ENCODE measurements at regions not wholly inside any gene's neighbourhood (a gene's known extent, or its start where the extent isn't known, plus 50 kb on each side); places are given as distances from the start of the nearest gene placed in this dataset.

DNA sequence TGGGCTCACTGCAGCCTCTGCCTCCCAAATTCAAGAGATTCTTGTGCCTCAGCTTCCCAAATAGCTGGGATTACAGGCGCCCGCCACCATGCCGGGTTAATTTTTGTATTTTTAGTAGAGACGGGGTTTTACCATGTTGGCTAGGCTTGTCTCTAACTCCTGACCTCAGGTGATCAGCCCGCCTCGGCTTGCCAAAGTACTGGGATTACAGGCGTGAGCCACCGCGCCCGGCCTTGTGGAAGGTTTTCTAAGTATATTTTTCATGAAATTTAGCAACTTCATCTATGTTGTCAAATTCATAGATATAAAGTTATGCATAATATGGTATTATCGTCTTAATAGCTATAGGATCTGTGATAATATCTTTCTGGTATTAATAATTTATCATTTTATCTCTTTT, 275.6 kb upstream of the GRM7 start:
- Histone ChIP-seq H3K27me3 (no peaks in the 10 kb centered on the region), H3K4me3 (no peak overlapping the region), H3K27ac (no peak overlapping the region), H3K9me3 (peaks cover 0 to 6% (median 0%) of the 10 kb centered on the region in 12 donors), H3K36me3 (no peaks in the 10 kb centered on the region), H3K4me1 (no peaks in the 10 kb centered on the region)
- DNase-seq: no peak
- TF ChIP-seq, protein P1, sequence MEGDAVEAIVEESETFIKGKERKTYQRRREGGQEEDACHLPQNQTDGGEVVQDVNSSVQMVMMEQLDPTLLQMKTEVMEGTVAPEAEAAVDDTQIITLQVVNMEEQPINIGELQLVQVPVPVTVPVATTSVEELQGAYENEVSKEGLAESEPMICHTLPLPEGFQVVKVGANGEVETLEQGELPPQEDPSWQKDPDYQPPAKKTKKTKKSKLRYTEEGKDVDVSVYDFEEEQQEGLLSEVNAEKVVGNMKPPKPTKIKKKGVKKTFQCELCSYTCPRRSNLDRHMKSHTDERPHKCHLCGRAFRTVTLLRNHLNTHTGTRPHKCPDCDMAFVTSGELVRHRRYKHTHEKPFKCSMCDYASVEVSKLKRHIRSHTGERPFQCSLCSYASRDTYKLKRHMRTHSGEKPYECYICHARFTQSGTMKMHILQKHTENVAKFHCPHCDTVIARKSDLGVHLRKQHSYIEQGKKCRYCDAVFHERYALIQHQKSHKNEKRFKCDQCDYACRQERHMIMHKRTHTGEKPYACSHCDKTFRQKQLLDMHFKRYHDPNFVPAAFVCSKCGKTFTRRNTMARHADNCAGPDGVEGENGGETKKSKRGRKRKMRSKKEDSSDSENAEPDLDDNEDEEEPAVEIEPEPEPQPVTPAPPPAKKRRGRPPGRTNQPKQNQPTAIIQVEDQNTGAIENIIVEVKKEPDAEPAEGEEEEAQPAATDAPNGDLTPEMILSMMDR (IDR thresholded peaks at IDR 0.05): no peak
- no peak for TF ChIP-seq POLR2A (IDR thresholded peaks at IDR 0.05)
- intact Hi-C loops (cut with DNase I): no loop called here
- 89 to 93% (median 91%) methylated on average over 11 of the region's 11 CpGs for WGBS, 4 donors
- no peak for ATAC-seq

DNA sequence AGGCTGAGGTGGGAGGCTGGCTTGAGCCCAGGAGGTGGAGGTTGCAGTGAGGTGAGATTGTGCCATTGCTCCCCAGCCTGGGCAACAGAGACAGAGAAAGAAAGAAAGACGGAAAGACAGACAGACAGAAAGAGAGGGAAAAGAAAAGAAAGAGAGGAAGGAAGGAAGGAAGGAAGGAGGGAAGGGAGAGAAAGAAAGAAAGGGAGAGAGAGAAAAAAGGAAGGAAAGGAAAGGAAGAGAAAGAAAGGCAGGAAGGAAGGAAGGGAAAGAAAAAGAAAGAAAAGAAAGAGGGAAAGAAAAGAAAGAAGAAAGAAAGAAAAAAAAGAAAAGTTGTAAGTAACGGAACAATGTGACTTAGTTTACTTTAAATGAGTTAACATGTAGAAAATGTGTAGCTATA, 260.7 kb upstream of the GRM7 start:
- Histone ChIP-seq H3K27me3 (no peaks in the 10 kb centered on the region), H3K4me3 (no peak overlapping the region), H3K27ac (no peak overlapping the region), H3K36me3 (no peaks in the 10 kb centered on the region), H3K9me3 (peaks cover 0 to 5% (median under 1%) of the 10 kb centered on the region in 12 donors), H3K4me1 (no peaks in the 10 kb centered on the region)
- DNase-seq: no peak
- ATAC-seq: no peak
- intact Hi-C loops (cut with DNase I): no loop called here
- 88 to 90% (median 89%) methylated on average over 2 of the region's 2 CpGs for WGBS, 4 donors
- TF ChIP-seq POLR2A (IDR thresholded peaks at IDR 0.05): no peak
- TF ChIP-seq, protein P1 (IDR thresholded peaks at IDR 0.05): no peak

DNA sequence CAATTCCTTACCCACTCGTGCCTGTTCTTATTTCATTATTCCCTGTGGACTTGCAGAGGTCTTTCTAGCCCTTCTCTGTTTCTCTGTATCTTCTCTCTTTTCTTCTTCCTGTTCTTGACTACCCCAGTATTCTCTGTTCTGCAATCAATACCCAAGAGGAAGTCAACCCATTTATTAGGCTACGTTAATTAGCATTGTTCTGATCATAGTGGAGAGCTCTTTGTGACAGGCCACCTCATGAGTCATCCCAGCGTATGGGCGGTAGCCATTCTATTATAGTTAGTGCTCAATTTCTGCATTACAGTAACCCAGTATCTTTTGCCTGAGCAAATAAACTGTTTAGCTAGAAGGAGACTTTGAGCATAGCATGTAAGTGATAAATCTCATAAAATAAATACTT, 259.5 kb upstream of the GRM7 start:
- no peaks in the 10 kb centered on the region for H3K9me3 ChIP-seq
- no peak overlapping the region for H3K27ac ChIP-seq
- WGBS, 4 donors: 68 to 72% (median 70%) methylated on average over 4 of the region's 4 CpGs
- no peaks in the 10 kb centered on the region for H3K36me3 ChIP-seq
- DNase-seq (no peak), ATAC-seq (no peak)
- H3K4me1 ChIP-seq: no peaks in the 10 kb centered on the region
- no peaks in the 10 kb centered on the region for H3K27me3 ChIP-seq
- TF ChIP-seq POLR2A (IDR thresholded peaks at IDR 0.05): no peak
- TF ChIP-seq, protein P1 (IDR thresholded peaks at IDR 0.05): no peak
- intact Hi-C loops (cut with DNase I): no loop called here
- H3K4me3 ChIP-seq: no peak overlapping the region

DNA sequence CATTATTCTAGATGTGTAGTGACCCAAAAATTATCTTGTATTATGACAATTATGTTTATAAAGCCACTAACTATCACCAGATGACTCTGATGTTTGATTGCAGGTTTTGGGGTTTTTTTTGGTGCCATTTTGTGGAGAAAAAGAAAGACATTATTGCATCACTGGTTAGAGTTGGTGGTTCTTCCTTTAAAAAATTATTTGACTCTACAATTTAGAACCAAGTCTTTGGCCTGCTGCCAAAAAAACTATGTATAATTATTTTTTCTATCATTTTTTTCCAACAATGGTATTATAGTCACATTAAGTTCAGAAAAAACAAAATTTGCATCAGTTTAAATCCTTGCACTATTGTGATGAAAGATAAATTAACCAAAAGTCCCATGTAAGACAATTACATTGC, 258.6 kb upstream of the GRM7 start:
- ATAC-seq (no peak), DNase-seq (no peak)
- H3K36me3 ChIP-seq: no peaks in the 10 kb centered on the region
- no peaks in the 10 kb centered on the region for H3K27me3 ChIP-seq
- TF ChIP-seq, protein P1 (IDR thresholded peaks at IDR 0.05): no peak
- TF ChIP-seq POLR2A (IDR thresholded peaks at IDR 0.05): no peak
- H3K4me3 ChIP-seq: no peak overlapping the region
- H3K4me1 ChIP-seq: no peaks in the 10 kb centered on the region
- no peaks in the 10 kb centered on the region for H3K9me3 ChIP-seq
- no peak overlapping the region for H3K27ac ChIP-seq
- intact Hi-C loops (cut with DNase I): no loop called here
